K562 (cell line): ENCODE measurements at regions not wholly inside any gene's neighbourhood (a gene's known extent, or its start where the extent isn't known, plus 50 kb on each side); places are given as distances from the start of the nearest gene placed in this dataset.

Source experiments
- ATAC-seq: fragments of 200-7000 bp; cut with Tn5 transposase; 3 replicates; pipeline ENCODE4 v1.9.1; 2020; ENCODE audit warnings: moderate library complexity
- BruUV-seq: library from RNA; stranded (reverse); fragments of 400-500 nt; replicated peaks from 2 replicates; lab custom pipeline; 2021; lab: Mats Ljungman, UMichigan
- CTCF ChIA-PET: fragments of 300-600 bp; formaldehyde crosslinking; extraction: SDS; loops from one replicate; lab custom pipeline; 2021; ENCODE audit warnings: low intra/inter-chr PET ratio; lab: Yijun Ruan, JAX
- POLR2A ChIA-PET: fragments of 300-600, 350-650 bp; sonication (Branson Sonifier 250); formaldehyde crosslinking; extraction: SDS; loops from one replicate; lab custom pipeline; 2021; ENCODE audit warnings: antibody characterized with exemption, inconsistent platforms; lab: Yijun Ruan, JAX
- DNase-seq, 4 experiments: peaks; one replicate each; pipeline versions ENCODE4 v3.0.0 to v3.0.0-alpha.2; 2011 to 2018; ENCODE audit warnings: low spot score in 3 of 4, mixed read lengths in 3 of 4; ENCODE audit errors: extremely low read depth in 1 of 4
- FAIRE-seq: peaks from 2 replicates; lab custom pipeline; 2011; peaks lifted over from hg19 to GRCh38; lab: Jason Lieb, UNC
- H2AFZ ChIP-seq: 2 replicates; pipeline ENCODE4 v1.6.0; 2011; ENCODE audit warnings: low read depth, low read length, control low read depth, inconsistent platforms
- H3K27ac ChIP-seq: fragments of 200-600 bp; 3 replicates; pipeline ENCODE4 v1.8.0; 2011; ENCODE audit warnings: low read depth, mild to moderate bottlenecking, control low read depth, inconsistent platforms, low read length, moderate library complexity, mixed read lengths; ENCODE audit errors: extremely low read depth
- H3K27me3 ChIP-seq, 2 experiments: fragments of 300-600 bp in 1 of 2; 2 replicates in 1 of 2; 3 replicates in 1 of 2; pipeline versions ENCODE4 v1.6.0 to v1.8.0; 2011; ENCODE audit warnings: inconsistent platforms in 2 of 2, low read length in 2 of 2, mild to moderate bottlenecking in 1 of 2, mixed read lengths in 1 of 2, moderate library complexity in 1 of 2; ENCODE audit not compliant: control insufficient read depth in 2 of 2, insufficient read depth in 2 of 2
- H3K36me3 ChIP-seq: fragments of 300-600 bp; 3 replicates; pipeline ENCODE4 v1.8.0; 2011; ENCODE audit warnings: mild to moderate bottlenecking, low read length, inconsistent platforms; ENCODE audit not compliant: control insufficient read depth, insufficient read depth
- H3K4me1 ChIP-seq, 2 experiments: fragments of 200-600 bp in 1 of 2; replicated peaks in 1 of 2; 2 replicates in 1 of 2; 3 replicates in 1 of 2; pipeline versions ENCODE4 v1.5.1 to v1.8.0; 2011; ENCODE audit warnings: inconsistent platforms in 2 of 2, low read length in 2 of 2, mild to moderate bottlenecking in 1 of 2, mixed read lengths in 1 of 2, moderate library complexity in 1 of 2; ENCODE audit not compliant: control insufficient read depth in 2 of 2, insufficient read depth in 2 of 2
- H3K4me2 ChIP-seq: 2 replicates; pipeline ENCODE4 v1.6.1; 2011; ENCODE audit warnings: low read length, control low read depth, inconsistent platforms, mixed read lengths; ENCODE audit not compliant: insufficient read depth
- H3K4me3 ChIP-seq: fragments of 200-600 bp; sonication (generic), shearing (Covaris generic); 2 replicates; pipeline ENCODE4 v1.5.1; 2016; ENCODE audit warnings: control low read depth, inconsistent platforms
- H3K79me2 ChIP-seq: fragments of 200-600 bp; 3 replicates; pipeline ENCODE4 v1.8.0; 2011; ENCODE audit warnings: low read length, inconsistent platforms; ENCODE audit not compliant: control insufficient read depth, insufficient read depth
- H3K9ac ChIP-seq, 2 experiments: 2 replicates each; pipeline versions ENCODE4 v1.6.0 to v1.6.1; 2011; ENCODE audit warnings: low read depth in 2 of 2, low read length in 2 of 2, control low read depth in 1 of 2, inconsistent platforms in 1 of 2, mild to moderate bottlenecking in 1 of 2, mixed read lengths in 1 of 2; ENCODE audit not compliant: insufficient read depth in 1 of 2
- H3K9me1 ChIP-seq: one replicate; pipeline ENCODE4 v1.6.0; 2011; ENCODE audit warnings: inconsistent platforms, mild to moderate bottlenecking, low read length, moderate library complexity; ENCODE audit not compliant: control insufficient read depth, insufficient read depth
- H3K9me3 ChIP-seq: replicated peaks from 2 replicates; pipeline ENCODE4 v1.5.1; 2011; ENCODE audit warnings: low read depth, low read length, inconsistent platforms; ENCODE audit not compliant: control insufficient read depth, insufficient read depth
- H4K20me1 ChIP-seq: replicated peaks from 2 replicates; pipeline ENCODE4 v1.6.1; 2011; ENCODE audit warnings: low read length, inconsistent platforms, mixed read lengths; ENCODE audit not compliant: control insufficient read depth, insufficient read depth
- BCOR ChIP-seq: fragments of 450-650 bp; IDR thresholded peaks from 2 replicates; pipeline ENCODE4 v1.6.1; 2016
- CREM ChIP-seq: IDR thresholded peaks from 2 replicates; pipeline ENCODE4 v1.6.1; 2014; ENCODE audit warnings: antibody characterized with exemption, low read depth
- MAX ChIP-seq: sonication (generic); formaldehyde crosslinking; IDR thresholded peaks from 2 replicates; pipeline ENCODE4 v1.9.0; 2022; ENCODE audit warnings: mild to moderate bottlenecking, missing genetic modification reagents
- PHF21A ChIP-seq: fragments of 450-650 bp; IDR thresholded peaks from 2 replicates; pipeline ENCODE4 v1.6.1; 2017; ENCODE audit warnings: low read depth, borderline replicate concordance
- SREBF1 ChIP-seq: fragments of 150-350 bp; IDR thresholded peaks from 2 replicates; pipeline ENCODE4 v1.6.1; 2014; ENCODE audit warnings: antibody characterized with exemption, low read depth, low read length, borderline replicate concordance
- ZBTB9 ChIP-seq: fragments of 450-650 bp; formaldehyde crosslinking; IDR thresholded peaks from 2 replicates; pipeline ENCODE4 v1.4.0; 2020; ENCODE audit warnings: mild to moderate bottlenecking, moderate library complexity
- ZNF3 ChIP-seq: fragments of 250-450 bp; sonication (Bioruptor Pico); IDR thresholded peaks from 2 replicates; pipeline ENCODE4 v1.5.0; 2021; ENCODE audit warnings: mild to moderate bottlenecking, moderate library complexity
- ZNF584 ChIP-seq: fragments of 200-800 bp; sonication (Bioruptor generic); IDR thresholded peaks from 2 replicates; pipeline ENCODE4 v1.6.1; 2016; ENCODE audit warnings: low read depth, mild to moderate bottlenecking, missing genetic modification characterization, missing compliant biosample characterization
- WGBS: fragments of 100-300 bp; shearing (Covaris generic); methylation state at CpG from one replicate; pipeline ENCODE4 v1.1.6; 2016; ENCODE audit warnings: low coverage, mixed read lengths; ENCODE audit not compliant: insufficient coverage; ENCODE audit errors: missing lambda C conversion rate; 5-methylcytosine and 5-hydroxymethylcytosine counted together
- in situ Hi-C: fragments of 300-500 bp; cut with MboI; formaldehyde crosslinking; loops from 4 replicates; pipeline ENCODE4 v1.15.0; 2018; ENCODE audit warnings: inconsistent platforms, mixed read lengths
- intact Hi-C: fragments of 100-400 bp; cut with micrococcal nuclease; formaldehyde crosslinking; loops from 2 replicates; pipeline ENCODE4 v1.14.2; 2022
- TF ChIP-seq, protein P1 (sequence below): sonication (generic); formaldehyde crosslinking; IDR thresholded peaks from 2 replicates; pipeline ENCODE4 v1.8.0; 2023; ENCODE audit warnings: mild to moderate bottlenecking, missing genetic modification reagents
- TF ChIP-seq, protein P2 (sequence below): fragments of 450-650 bp; IDR thresholded peaks from 2 replicates; pipeline ENCODE4 v1.6.1; 2017; ENCODE audit warnings: antibody characterized with exemption
- TF ChIP-seq, protein P3 (sequence below): sonication (generic); formaldehyde crosslinking; IDR thresholded peaks from 2 replicates; pipeline ENCODE4 v1.8.0; 2022; ENCODE audit warnings: mild to moderate bottlenecking, missing genetic modification reagents, borderline replicate concordance
- TF ChIP-seq, protein P4 (sequence below): sonication (generic); formaldehyde crosslinking; IDR thresholded peaks from 2 replicates; pipeline ENCODE4 v1.8.1; 2023; ENCODE audit warnings: mild to moderate bottlenecking, missing genetic modification reagents, moderate library complexity

GRCh38 chr1:79796434-79796833 is 789.9 kb upstream of the ADGRL4 start (continued):
- TF ChIP-seq, protein P1, sequence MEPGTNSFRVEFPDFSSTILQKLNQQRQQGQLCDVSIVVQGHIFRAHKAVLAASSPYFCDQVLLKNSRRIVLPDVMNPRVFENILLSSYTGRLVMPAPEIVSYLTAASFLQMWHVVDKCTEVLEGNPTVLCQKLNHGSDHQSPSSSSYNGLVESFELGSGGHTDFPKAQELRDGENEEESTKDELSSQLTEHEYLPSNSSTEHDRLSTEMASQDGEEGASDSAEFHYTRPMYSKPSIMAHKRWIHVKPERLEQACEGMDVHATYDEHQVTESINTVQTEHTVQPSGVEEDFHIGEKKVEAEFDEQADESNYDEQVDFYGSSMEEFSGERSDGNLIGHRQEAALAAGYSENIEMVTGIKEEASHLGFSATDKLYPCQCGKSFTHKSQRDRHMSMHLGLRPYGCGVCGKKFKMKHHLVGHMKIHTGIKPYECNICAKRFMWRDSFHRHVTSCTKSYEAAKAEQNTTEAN (CRISPR knock-in tag): no peak
- TF ChIP-seq, protein P2, sequence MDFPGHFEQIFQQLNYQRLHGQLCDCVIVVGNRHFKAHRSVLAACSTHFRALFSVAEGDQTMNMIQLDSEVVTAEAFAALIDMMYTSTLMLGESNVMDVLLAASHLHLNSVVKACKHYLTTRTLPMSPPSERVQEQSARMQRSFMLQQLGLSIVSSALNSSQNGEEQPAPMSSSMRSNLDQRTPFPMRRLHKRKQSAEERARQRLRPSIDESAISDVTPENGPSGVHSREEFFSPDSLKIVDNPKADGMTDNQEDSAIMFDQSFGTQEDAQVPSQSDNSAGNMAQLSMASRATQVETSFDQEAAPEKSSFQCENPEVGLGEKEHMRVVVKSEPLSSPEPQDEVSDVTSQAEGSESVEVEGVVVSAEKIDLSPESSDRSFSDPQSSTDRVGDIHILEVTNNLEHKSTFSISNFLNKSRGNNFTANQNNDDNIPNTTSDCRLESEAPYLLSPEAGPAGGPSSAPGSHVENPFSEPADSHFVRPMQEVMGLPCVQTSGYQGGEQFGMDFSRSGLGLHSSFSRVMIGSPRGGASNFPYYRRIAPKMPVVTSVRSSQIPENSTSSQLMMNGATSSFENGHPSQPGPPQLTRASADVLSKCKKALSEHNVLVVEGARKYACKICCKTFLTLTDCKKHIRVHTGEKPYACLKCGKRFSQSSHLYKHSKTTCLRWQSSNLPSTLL: no peak
- no peak for TF ChIP-seq PHF21A
- no peak for TF ChIP-seq CREM

- Histone ChIP-seq H2AFZ (no peak overlapping the region), H3K27me3 (no peaks in the 10 kb centered on the region), H3K9me3 (no peaks in the 10 kb centered on the region; the same call in 1 of the 2 replicates), H3K4me3 (no peak overlapping the region), H3K79me2 (no peaks in the 10 kb centered on the region), H3K27ac (no peak overlapping the region), H3K36me3 (no peaks in the 10 kb centered on the region), H3K4me2 (no peak overlapping the region), H3K4me1 (no peaks in the 10 kb centered on the region), H4K20me1 (no peaks in the 10 kb centered on the region), H3K9ac (no peak overlapping the region), H3K9me1 (no peaks in the 10 kb centered on the region)
- FAIRE-seq (no peak), DNase-seq (no peak), ATAC-seq (no peak)
- 6% methylated on average over 4 of the region's 4 CpGs for WGBS
- POLR2A ChIA-PET: no interaction called here
- BruUV-seq: no TSS peak
- intact Hi-C loops: no loop called here
- in situ Hi-C loops: no loop called here
- CTCF ChIA-PET: no interaction called here
- TF ChIP-seq MAX (CRISPR knock-in tag) (no peak), SREBF1 (no peak), ZNF3 (CRISPR knock-in tag) (no peak), ZBTB9 (CRISPR knock-in tag) (no peak), BCOR (no peak), ZNF584 (CRISPR knock-in tag) (no peak)
- TF ChIP-seq, protein P3, sequence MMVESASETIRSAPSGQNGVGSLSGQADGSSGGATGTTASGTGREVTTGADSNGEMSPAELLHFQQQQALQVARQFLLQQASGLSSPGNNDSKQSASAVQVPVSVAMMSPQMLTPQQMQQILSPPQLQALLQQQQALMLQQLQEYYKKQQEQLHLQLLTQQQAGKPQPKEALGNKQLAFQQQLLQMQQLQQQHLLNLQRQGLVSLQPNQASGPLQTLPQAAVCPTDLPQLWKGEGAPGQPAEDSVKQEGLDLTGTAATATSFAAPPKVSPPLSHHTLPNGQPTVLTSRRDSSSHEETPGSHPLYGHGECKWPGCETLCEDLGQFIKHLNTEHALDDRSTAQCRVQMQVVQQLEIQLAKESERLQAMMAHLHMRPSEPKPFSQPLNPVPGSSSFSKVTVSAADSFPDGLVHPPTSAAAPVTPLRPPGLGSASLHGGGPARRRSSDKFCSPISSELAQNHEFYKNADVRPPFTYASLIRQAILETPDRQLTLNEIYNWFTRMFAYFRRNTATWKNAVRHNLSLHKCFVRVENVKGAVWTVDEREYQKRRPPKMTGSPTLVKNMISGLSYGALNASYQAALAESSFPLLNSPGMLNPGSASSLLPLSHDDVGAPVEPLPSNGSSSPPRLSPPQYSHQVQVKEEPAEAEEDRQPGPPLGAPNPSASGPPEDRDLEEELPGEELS (CRISPR knock-in tag): no peak
- TF ChIP-seq, protein P4, sequence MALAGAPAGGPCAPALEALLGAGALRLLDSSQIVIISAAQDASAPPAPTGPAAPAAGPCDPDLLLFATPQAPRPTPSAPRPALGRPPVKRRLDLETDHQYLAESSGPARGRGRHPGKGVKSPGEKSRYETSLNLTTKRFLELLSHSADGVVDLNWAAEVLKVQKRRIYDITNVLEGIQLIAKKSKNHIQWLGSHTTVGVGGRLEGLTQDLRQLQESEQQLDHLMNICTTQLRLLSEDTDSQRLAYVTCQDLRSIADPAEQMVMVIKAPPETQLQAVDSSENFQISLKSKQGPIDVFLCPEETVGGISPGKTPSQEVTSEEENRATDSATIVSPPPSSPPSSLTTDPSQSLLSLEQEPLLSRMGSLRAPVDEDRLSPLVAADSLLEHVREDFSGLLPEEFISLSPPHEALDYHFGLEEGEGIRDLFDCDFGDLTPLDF (CRISPR knock-in tag): no peak
These were observed 785.8 kb upstream of the ADGRL4 start for GRCh38 chr1:79792219-79792930.
